ENCODE measurements at regions not wholly inside any gene's neighbourhood (a gene's known extent, or its start where the extent isn't known, plus 50 kb on each side); places are given as distances from the start of the nearest gene placed in this dataset.

DNA sequence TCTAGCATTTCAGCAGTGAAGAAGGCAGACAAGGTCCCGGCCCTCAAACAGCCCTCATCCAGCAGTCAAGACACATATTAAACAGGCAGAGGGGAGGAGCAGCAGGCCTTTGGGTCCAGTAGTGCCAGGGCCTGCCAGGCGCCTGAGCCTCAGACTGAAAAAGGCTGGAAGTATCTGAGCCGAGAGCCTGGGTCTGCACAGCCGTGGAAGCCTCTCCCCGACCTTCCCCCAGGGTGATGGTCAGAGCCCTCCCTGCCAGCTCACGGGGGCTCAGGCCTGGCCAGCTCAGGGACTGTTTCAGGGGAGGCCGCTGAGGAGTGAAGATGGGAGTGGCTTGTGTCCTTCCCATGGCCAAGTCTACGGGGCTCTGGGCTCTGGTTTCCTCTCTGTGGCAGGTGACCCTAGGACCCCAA is 565.2 kb downstream of the PTPRU start:
- TF ChIP-seq EZH2 (IDR thresholded peaks at IDR 0.05): no peak
- TF ChIP-seq, protein P1, sequence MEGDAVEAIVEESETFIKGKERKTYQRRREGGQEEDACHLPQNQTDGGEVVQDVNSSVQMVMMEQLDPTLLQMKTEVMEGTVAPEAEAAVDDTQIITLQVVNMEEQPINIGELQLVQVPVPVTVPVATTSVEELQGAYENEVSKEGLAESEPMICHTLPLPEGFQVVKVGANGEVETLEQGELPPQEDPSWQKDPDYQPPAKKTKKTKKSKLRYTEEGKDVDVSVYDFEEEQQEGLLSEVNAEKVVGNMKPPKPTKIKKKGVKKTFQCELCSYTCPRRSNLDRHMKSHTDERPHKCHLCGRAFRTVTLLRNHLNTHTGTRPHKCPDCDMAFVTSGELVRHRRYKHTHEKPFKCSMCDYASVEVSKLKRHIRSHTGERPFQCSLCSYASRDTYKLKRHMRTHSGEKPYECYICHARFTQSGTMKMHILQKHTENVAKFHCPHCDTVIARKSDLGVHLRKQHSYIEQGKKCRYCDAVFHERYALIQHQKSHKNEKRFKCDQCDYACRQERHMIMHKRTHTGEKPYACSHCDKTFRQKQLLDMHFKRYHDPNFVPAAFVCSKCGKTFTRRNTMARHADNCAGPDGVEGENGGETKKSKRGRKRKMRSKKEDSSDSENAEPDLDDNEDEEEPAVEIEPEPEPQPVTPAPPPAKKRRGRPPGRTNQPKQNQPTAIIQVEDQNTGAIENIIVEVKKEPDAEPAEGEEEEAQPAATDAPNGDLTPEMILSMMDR (IDR thresholded peaks at IDR 0.05): no peak

All from neural progenitor cell (in vitro differentiated cells).